HL-60 (cell line): ENCODE measurements at regions not wholly inside any gene's neighbourhood (a gene's known extent, or its start where the extent isn't known, plus 50 kb on each side); places are given as distances from the start of the nearest gene placed in this dataset.

ENCODE experiments used
- DNase-seq, 2 experiments: peaks; one replicate each; pipeline ENCODE4 v3.0.0-alpha.2; 2010 to 2020; ENCODE audit warnings: low read depth in 1 of 2, low spot score in 1 of 2
- H3K27ac ChIP-seq: fragments of 250-450 bp; sonication (Bioruptor Pico); replicated peaks from 2 replicates; pipeline ENCODE4 v1.5.1; 2020; ENCODE audit warnings: mild to moderate bottlenecking, moderate library complexity
- H3K27me3 ChIP-seq: fragments of 250-450 bp; sonication (Bioruptor Pico); 2 replicates; pipeline ENCODE4 v1.5.1; 2021; ENCODE audit warnings: mild to moderate bottlenecking, moderate library complexity; ENCODE audit not compliant: insufficient read depth, poor library complexity, severe bottlenecking
- H3K4me3 ChIP-seq: replicated peaks from 2 replicates; pipeline ENCODE4 v1.5.1; 2011; ENCODE audit warnings: mild to moderate bottlenecking, control low read depth, low read length; ENCODE audit not compliant: insufficient read depth
- GABPA ChIP-seq: IDR thresholded peaks from 2 replicates; pipeline ENCODE4 v1.6.1; 2012; ENCODE audit warnings: low read depth
- POLR2AphosphoS5 ChIP-seq: IDR thresholded peaks from 2 replicates; pipeline ENCODE4 v1.6.1; 2012; ENCODE audit warnings: low read depth
- SPI1 ChIP-seq: IDR thresholded peaks from 2 replicates; pipeline ENCODE4 v1.6.1; 2012; ENCODE audit warnings: low read depth, mild to moderate bottlenecking, borderline replicate concordance
- TF ChIP-seq, protein P1 (sequence below): IDR thresholded peaks from one replicate; pipeline ENCODE4 v1.5.1; 2011; ENCODE audit warnings: low read length, control low read depth, inconsistent platforms; ENCODE audit not compliant: insufficient read depth
- TF ChIP-seq, protein P2 (sequence below): IDR thresholded peaks from 2 replicates; pipeline ENCODE4 v1.6.1; 2012; ENCODE audit warnings: low read depth; ENCODE audit not compliant: insufficient replicate concordance

DNA sequence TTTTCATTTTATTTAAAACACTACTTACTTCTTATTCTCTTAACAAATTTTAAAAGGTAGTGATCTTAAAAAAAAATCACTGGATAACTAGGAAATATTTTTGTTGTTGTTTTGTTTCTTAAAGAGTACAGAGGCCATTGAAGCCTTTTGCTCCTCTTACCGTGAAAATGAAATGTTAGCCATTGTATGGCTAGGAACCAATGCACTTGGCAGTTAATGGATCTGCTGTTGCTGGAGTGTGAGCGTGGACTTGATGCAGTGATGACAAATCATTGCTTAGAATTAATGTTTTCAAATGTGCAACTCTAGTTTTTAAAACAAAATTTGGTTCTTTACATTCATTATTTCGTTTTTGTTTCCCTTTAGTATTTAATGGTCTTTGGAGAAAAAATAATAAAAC, 162.3 kb downstream of the HAUS1 start:
- TF ChIP-seq GABPA (no peak), SPI1 (no peak), POLR2AphosphoS5 (no peak)
- TF ChIP-seq, protein P1, sequence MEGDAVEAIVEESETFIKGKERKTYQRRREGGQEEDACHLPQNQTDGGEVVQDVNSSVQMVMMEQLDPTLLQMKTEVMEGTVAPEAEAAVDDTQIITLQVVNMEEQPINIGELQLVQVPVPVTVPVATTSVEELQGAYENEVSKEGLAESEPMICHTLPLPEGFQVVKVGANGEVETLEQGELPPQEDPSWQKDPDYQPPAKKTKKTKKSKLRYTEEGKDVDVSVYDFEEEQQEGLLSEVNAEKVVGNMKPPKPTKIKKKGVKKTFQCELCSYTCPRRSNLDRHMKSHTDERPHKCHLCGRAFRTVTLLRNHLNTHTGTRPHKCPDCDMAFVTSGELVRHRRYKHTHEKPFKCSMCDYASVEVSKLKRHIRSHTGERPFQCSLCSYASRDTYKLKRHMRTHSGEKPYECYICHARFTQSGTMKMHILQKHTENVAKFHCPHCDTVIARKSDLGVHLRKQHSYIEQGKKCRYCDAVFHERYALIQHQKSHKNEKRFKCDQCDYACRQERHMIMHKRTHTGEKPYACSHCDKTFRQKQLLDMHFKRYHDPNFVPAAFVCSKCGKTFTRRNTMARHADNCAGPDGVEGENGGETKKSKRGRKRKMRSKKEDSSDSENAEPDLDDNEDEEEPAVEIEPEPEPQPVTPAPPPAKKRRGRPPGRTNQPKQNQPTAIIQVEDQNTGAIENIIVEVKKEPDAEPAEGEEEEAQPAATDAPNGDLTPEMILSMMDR = no peak
- TF ChIP-seq, protein P2, sequence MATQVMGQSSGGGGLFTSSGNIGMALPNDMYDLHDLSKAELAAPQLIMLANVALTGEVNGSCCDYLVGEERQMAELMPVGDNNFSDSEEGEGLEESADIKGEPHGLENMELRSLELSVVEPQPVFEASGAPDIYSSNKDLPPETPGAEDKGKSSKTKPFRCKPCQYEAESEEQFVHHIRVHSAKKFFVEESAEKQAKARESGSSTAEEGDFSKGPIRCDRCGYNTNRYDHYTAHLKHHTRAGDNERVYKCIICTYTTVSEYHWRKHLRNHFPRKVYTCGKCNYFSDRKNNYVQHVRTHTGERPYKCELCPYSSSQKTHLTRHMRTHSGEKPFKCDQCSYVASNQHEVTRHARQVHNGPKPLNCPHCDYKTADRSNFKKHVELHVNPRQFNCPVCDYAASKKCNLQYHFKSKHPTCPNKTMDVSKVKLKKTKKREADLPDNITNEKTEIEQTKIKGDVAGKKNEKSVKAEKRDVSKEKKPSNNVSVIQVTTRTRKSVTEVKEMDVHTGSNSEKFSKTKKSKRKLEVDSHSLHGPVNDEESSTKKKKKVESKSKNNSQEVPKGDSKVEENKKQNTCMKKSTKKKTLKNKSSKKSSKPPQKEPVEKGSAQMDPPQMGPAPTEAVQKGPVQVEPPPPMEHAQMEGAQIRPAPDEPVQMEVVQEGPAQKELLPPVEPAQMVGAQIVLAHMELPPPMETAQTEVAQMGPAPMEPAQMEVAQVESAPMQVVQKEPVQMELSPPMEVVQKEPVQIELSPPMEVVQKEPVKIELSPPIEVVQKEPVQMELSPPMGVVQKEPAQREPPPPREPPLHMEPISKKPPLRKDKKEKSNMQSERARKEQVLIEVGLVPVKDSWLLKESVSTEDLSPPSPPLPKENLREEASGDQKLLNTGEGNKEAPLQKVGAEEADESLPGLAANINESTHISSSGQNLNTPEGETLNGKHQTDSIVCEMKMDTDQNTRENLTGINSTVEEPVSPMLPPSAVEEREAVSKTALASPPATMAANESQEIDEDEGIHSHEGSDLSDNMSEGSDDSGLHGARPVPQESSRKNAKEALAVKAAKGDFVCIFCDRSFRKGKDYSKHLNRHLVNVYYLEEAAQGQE = no peak
- H3K4me3 ChIP-seq = no peak overlapping the region
- H3K27me3 ChIP-seq = no peaks in the 10 kb centered on the region
- no peak overlapping the region for H3K27ac ChIP-seq
- DNase-seq = no peak

DNA sequence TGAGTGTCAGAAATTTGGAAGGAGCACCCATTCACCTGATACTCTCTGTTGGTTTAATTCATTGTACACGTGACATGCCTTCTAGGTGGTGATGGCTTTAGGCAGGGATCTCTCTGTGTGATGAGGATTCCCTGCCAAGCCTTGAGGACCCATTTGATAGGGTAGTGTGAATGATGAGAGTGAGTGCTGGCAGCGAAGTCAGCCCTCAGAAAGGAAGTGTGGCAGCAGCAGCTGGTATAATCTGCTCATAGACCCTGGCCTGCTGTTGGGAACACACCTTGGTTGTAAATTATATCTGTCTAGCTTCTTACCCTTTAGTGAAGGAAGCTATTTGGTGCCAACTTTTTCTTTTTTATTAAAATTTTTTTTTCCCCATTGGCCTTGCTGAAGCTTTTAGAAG, 164.5 kb downstream of the HAUS1 start:
- no peak for DNase-seq
- no peaks in the 10 kb centered on the region for H3K27me3 ChIP-seq
- TF ChIP-seq, protein P1 = no peak
- TF ChIP-seq, protein P2 = no peak
- TF ChIP-seq POLR2AphosphoS5 (no peak), SPI1 (no peak), GABPA (no peak)

DNA sequence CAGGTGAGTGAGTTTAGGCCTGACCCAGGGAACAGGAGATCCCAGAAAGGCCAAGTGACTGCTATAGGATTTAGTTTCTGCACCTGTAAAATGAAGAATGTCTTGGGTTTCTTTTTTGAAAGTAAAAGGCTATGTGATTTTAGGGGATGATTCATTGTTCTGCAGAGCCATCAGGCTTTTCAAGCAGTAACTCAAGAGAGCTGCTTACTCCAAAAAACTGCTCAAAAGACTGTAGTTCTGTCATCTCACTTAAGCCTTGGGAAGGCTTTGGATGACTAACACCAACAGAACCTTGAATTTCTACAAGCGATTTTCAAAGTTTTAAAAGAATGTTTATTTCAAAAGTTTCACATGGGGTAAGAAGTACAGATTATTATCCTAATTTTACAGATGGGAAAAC, 165.1 kb downstream of the HAUS1 start:
- H3K27ac ChIP-seq = no peak overlapping the region
- no peaks in the 10 kb centered on the region for H3K27me3 ChIP-seq
- DNase-seq = no peak
- H3K4me3 ChIP-seq = no peak overlapping the region
- TF ChIP-seq, protein P2 = no peak
- TF ChIP-seq, protein P1 = no peak
- TF ChIP-seq GABPA (no peak), POLR2AphosphoS5 (no peak), SPI1 (no peak)

More for the DNA sequence above, 164.5 kb downstream of the HAUS1 start:
- H3K27ac ChIP-seq = no peak overlapping the region
- H3K4me3 ChIP-seq = no peak overlapping the region
